ENCODE measurements at regions not wholly inside any gene's neighbourhood (a gene's known extent, or its start where the extent isn't known, plus 50 kb on each side); places are given as distances from the start of the nearest gene placed in this dataset.
"Not testable (repeated sequence)": the region's sequence is repeated elsewhere in the genome, so short reads cannot be mapped to it uniquely, and the experiment has no call there.

DNA sequence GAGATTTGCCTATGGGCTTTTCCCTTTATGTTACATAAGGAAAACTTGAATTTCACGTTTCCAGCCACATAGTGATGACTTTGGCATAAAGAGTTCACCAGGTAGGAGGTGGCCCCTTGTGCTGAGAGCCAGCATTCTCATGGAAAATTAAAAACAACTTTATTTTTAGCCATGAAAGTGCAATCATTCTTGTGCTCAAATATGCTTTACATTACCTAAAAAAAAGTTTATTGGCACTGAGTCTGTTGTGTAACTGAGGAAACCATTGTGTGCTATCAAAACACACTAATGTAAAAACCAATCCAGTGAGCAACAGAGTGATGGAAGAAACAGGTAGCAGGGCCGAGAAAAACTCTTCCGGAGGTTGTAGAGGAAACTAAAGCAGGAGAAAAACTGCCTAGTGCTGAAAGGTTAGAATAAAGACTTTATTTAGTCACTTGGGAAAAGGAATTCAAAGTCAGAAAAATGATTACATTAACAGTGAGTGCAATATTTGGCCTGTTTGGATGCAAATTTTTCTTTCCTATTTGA, 332.9 kb upstream of the TMC3 start:
- DNase-seq: not testable (repeated sequence)

- not testable (repeated sequence) for DNase-seq
Observed at GRCh38 chr15:81705727-81706126, 331.7 kb upstream of the TMC3 start.

GRCh38 chr15:81686021-81686420, 312.0 kb upstream of the TMC3 start:
- DNase-seq: no peak

- no peak for DNase-seq
Observed at GRCh38 chr15:81685237-81685636, 311.2 kb upstream of the TMC3 start.

DNA sequence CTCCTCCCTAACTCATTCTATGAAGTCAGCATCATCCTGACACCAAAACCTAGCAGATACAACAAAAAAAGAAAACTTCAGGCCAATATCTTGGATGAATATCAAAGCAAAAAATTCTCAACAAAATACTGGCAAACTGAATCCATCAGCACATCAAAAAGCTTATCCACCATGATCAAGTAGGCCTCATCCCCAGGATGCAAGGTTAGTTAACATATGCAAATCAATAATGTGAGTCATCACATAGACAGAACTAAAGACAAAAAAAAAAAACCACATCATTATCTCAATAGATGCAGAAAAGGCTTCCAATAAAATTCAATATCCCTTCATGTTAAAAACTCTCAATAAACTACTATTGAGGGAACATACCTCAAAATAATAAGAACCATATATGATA, 306.8 kb upstream of the TMC3 start:
- no peak for DNase-seq

DNA sequence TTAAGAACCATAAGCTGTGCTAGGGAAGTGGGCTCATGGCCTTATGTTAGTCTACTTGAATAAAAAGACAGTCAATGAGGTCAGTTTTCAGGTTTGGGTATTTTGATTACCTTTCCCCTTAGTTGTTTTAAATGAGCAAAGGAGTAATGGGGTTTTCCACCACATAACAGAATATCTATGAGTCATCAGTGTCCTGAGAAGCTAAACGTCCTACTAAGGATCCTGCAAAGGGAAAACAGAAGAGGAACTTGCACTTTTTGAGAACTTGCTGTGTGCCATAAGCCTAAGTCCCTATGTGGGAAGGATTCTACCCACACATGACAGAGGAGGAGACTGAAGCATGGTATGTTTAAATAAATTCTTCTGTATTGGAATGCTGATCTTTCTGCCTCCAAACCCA, 292.8 kb upstream of the TMC3 start:
- no peak for DNase-seq

DNA sequence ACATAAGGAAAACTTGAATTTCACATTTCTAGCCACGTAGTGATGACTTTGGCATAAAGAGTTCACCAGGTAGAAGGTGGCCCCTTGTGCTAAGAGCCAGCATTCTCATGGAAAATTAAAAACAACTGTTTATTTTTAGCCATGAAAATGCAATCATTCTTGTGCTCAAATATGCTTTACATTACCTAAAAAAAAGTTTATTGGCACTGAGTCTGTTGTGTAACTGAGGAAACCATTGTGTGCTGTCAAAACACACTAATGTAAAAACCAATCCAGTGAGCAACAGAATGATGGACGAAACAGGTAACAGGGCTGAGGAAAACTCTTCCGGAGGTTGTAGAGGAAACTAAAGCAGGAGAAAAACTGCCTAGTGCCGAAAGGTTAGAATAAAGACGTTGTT, 287.0 kb upstream of the TMC3 start:
- DNase-seq: no peak

DNA sequence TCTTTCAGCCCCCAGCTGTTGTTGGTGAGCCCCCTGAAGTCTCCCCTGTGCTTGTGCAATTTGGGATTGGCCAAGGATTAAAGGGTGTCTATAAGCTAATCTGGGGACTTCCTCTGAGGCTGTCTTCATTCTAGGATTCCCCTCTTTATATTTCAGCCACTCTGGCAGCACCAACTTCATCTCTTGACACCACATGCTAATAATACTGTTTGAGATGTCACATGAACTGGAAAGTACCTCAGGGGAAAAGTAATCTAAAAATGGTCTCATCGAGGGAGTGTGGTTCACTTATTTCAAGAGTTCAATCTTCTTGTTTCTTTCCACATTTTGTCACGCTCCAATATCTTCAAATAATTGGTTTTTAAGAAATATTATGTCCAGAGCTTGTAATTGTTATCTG, 279.2 kb upstream of the TMC3 start:
- no peak for DNase-seq

DNA sequence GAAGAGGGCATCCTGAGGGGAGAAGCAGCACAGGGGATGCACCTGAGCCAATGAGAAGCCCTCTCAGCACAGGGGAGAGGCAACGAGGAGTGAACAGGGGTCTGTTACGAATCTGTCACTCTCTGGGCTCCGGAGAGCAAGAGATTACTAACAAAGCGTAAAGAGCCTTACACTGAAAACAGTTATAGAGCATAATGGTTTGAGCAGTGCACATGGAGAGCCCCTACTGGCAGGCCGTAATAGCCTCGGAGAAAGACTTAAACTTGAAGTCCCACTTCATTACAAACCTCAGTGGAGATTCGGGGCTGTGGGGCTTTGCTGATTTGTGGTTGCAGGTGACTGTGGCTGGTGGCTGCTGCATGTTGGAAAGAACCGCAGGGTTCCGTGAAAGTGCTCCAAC, 271.5 kb upstream of the TMC3 start:
- no peak for DNase-seq

DNA sequence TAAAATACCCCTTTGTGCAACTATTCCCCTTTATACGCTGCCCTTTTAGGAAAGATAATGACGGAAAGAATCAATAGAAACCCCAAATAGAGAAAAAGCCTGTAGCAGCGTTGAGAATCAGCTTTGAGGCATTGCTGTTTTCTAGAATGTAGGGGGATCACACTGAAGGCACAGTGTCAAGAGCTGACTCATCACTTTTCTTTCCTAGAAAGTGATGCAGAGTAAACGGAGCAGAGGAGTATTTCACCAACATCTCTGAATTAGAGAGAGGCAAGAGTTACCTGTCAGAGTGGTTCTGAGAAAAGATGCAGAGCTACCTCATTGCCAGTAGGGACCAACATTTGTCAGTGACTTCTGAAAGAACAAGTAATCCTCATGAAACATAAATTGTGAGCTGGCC, 269.8 kb upstream of the TMC3 start:
- DNase-seq: no peak

DNA sequence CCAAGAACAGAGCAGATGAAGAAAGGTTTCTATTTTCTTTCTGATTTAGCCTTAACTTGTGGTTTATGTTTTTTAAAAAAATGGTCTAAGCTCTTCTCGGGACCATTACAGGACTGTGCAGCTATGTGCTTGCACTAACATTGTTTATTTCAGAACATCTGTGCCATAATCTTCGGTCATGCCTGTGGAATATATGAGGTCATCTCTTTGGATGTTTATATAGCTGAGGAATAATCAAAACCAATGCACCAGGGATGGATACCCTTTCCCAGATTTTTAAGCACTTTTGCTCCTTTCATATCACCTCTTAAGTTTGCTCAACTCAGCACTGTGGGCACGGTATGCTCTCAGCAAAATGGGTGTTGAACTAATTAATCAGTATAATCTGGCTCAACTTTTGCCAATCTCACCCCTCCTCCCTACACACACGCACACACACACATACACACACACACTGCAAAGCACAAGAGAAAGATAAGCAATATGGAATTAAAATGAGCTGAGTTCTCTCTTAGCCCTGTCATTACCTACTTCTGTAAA, 268.5 kb upstream of the TMC3 start:
- DNase-seq: peak; percentile 83

DNA sequence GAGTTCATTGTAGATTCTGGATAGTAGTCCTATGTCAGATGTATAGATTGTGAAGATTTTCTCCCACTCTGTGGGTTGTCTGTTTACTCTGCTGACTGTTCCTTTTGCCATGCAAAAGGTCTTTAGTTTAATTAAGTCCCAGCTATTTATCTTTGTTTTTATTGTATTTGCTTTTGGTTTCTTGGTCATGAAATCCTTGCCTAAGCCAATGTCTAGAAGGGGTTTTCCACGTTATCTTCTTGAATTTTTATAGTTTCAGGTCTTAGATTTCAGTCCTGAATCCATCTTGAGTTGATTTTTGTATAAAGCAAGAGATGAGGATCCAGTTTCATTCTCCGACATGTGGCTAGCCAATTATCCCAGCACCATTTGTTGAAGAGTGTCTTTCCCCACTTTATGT, 262.1 kb upstream of the TMC3 start:
- DNase-seq: not testable (repeated sequence)

GRCh38 chr15:81633889-81634288, 259.9 kb upstream of the TMC3 start:
- no peak for DNase-seq

DNA sequence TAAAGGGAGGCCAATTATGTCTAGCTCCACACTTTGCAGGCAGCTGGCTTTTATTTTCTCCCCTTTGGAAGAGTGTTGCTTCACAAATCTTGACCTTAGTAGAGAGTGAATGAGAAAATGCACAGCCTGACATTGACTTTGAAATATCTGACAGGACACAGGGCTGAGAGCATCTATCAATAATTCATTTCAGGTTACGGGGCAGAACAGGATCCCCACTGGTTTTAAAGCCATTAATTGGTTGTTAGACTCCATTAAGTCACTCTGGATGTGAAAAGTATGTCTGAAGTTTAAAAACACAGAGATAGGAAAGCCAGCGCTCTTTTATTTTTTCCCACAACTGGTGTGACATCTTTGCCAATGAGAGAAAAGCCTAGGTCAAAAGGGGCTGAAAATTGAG, 251.9 kb upstream of the TMC3 start:
- DNase-seq: no peak

DNA sequence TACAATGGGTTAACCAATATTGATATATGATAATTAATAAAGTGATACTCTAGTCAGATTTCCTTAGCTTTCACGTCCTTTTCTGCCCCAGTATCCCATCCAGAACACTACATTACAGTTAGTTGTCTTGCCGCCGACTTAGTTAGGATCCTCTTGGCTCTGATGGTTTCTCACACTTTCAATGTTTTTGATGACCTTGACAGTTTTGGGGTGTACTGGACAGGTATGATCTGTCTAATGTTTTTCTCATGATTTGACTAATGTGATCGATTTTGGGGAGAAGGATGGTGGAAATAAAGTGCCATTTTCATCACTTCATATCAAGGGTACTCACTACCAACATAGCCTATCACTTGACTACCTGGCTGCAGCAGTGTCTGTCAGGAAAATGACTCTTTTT, 245.0 kb upstream of the TMC3 start:
- DNase-seq: no peak

- no peak for DNase-seq
Observed at GRCh38 chr15:81612631-81613030, 238.6 kb upstream of the TMC3 start.

GRCh38 chr15:81611679-81612078, 237.7 kb upstream of the TMC3 start:
- no peak for DNase-seq

DNA sequence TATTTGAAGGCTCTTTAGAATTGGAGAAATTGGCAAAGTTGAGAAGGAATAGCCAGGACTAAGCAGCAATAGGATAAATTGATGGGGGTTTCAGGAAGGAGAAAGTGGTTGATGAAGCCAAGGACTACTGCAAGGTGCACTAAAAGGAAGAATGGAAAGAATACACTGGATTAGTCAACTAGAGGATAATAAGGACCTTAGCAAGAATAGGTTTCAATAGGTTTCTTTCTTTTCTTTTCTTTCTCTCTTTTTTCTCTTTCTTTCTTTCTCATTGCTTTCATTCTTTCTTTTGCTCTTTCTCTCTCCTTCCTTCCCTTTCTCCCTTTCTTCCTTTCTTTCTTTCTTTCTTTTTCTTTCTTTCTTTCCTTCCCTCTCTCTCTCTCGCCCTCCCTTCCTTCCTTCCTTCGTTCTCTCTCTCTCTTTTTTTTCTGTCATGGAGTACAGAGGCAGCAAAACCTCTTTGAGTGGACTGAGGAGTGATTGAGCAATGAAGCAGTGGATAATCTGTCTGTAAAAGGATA, 234.4 kb upstream of the TMC3 start:
- no peak for DNase-seq

- no peak for DNase-seq
Observed at GRCh38 chr15:81604713-81605112, 230.7 kb upstream of the TMC3 start.

DNA sequence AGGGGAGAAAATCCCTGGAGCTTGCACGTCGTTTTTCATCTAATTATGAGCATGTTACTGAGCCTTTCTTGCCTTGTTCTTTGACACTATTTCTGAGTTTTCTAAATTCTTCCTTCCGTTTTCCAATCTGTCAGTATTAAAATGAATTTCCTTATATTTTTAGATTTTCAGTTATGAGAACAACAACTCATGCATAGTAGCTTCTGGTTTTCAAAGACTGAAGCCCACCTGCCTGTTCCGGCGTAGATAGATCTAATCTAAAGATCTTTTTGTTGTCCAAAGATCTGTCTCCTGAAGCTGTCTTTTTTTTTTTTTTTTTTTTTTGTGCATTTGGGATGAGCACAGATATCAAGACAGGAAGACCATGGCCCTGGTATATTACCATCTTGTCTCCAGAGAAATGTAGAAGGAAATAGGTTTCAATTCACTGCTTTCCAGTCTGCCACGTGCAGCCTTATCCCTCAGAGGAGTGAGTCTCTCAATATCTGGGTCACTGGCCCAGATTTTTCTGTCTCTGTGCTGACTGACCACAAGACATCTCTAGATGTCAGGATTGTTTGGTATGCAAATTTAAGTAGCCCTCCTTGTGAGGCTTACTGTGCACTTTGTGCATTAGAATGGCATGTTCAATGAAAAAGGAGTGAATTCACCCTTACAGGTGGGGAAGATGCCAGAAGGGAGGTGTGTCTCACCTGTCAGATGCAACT, 222.3 kb upstream of the TMC3 start:
- DNase-seq: peak; percentile 3

DNA sequence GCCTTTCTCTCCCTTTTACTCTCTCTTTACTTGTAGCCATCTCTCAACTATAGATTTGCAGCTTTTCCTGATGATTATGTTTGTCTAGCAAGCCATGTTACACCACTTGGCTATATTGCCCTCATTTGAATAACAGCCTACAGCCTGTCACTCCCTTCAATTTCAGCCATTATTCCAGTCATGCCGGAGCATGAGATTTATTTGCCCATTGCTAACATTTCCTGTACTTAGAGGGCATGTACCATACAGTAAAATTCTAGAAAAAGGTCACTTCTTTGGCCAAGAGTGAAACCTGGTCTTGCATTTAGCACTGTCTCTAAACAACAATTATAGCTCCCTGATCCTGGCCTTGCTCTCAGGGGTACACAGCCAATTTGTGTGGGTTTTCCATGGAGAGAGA, 221.7 kb upstream of the TMC3 start:
- DNase-seq: no peak

DNA sequence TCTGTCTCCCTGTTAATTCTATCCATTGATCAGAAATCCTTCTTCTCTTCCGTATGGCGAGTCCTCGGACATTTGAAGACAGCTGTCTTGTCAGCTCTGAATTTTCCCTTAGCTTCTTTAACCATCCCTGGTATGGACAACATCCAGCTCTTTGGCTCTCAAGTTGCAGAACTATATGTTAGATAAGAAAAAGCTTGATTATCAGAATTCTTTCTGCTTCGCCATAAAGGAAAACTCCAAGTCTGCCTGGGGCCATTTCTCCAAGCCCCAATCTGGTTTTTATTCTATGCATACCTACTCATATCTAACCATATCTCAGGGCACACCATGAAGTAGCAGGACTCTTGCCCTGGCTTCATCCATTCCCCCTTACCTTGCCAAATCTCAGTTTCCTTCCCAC, 215.7 kb upstream of the TMC3 start:
- no peak for DNase-seq

DNA sequence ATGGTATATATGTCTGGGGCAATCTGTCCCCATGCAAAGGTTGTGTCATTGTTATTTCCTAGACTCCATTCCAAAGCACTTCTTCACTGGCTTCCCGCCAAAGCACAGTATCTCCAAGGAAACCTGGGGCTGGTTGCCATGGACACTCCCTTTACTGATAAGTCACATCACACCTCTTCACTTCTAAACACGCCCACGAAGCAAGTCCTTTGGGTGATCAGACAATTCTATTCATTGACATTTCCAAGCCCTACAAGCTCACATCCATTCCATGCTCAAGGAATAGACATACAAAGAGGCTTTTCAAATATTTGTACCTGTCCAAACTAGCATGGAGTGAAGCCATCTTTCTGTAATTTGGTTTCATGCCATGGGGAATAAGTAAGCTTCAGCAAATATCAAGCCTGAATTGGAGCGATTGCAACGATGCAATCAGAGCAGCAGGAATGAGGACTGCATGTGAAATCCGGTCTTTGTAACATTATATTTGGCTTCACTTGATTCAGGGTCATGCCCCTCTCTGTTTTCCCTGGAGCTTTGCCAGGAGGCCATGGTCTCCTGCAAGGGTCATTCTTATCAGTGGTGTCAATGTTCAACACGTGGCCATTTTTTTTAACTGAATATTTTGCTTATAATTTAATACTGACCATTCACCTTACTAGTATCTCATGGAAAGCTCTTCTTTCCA, 201.6 kb upstream of the TMC3 start:
- peak; percentile 11 for DNase-seq

- DNase-seq: peak; percentile 33
Observed at GRCh38 chr15:81573098-81573746, 199.2 kb upstream of the TMC3 start.
